GM23338 (cell line): ENCODE measurements at regions not wholly inside any gene's neighbourhood (a gene's known extent, or its start where the extent isn't known, plus 50 kb on each side); places are given as distances from the start of the nearest gene placed in this dataset.

Experiments
- ATAC-seq: fragments of 200-7000 bp; cut with Tn5 transposase; 3 replicates; pipeline ENCODE4 v1.9.1; 2020
- DNase-seq: peaks from one replicate; pipeline ENCODE4 v3.0.0-alpha.2; 2015; ENCODE audit warnings: low spot score
- H2AFZ ChIP-seq: fragments of 200-600 bp; sonication (generic); 2 replicates; pipeline ENCODE4 v1.8.0; 2016; ENCODE audit warnings: antibody characterized with exemption, mild to moderate bottlenecking, moderate library complexity
- H3F3A ChIP-seq: fragments of 200-600 bp; sonication (generic); replicated peaks from 2 replicates; pipeline ENCODE4 v1.8.0; 2017; ENCODE audit warnings: antibody characterized with exemption, mixed run types, low read depth
- H3K27ac ChIP-seq: fragments of 200-600 bp; sonication (generic); 2 replicates; pipeline ENCODE4 v1.6.1; 2016; ENCODE audit warnings: low read depth
- H3K27me3 ChIP-seq: fragments of 200-600 bp; sonication (generic); 2 replicates; pipeline ENCODE4 v1.8.0; 2016; ENCODE audit warnings: mild to moderate bottlenecking, mixed run types, moderate library complexity; ENCODE audit not compliant: insufficient read depth
- H3K36me3 ChIP-seq: fragments of 200-600 bp; sonication (generic); 2 replicates; pipeline ENCODE4 v1.8.0; 2016; ENCODE audit warnings: mild to moderate bottlenecking; ENCODE audit not compliant: insufficient read depth
- H3K4me1 ChIP-seq: fragments of 200-600 bp; sonication (generic); 2 replicates; pipeline ENCODE4 v1.8.0; 2016; ENCODE audit warnings: mild to moderate bottlenecking, moderate library complexity; ENCODE audit not compliant: insufficient read depth
- H3K4me2 ChIP-seq: fragments of 200-600 bp; sonication (generic); 2 replicates; pipeline ENCODE4 v1.7.1; 2017; ENCODE audit warnings: mixed run types
- H3K4me3 ChIP-seq: fragments of 200-600 bp; sonication (generic); 2 replicates; pipeline ENCODE4 v1.6.1; 2016; ENCODE audit warnings: mixed run types
- H3K79me2 ChIP-seq: fragments of 200-600 bp; sonication (generic); replicated peaks from 2 replicates; pipeline ENCODE4 v1.8.0; 2017; ENCODE audit warnings: mild to moderate bottlenecking; ENCODE audit not compliant: insufficient read depth
- H3K9me2 ChIP-seq: fragments of 200-600 bp; sonication (generic); 2 replicates; pipeline ENCODE4 v1.8.0; 2017; ENCODE audit not compliant: insufficient read depth
- H4K20me1 ChIP-seq: fragments of 200-600 bp; sonication (generic); replicated peaks from 2 replicates; pipeline ENCODE4 v1.8.0; 2017; ENCODE audit warnings: mild to moderate bottlenecking; ENCODE audit not compliant: insufficient read depth
- H3K27ac Mint-ChIP-seq: 2 replicates; pipeline ENCODE4 v1.8.0; 2020; ENCODE audit warnings: inconsistent platforms, mild to moderate bottlenecking, moderate library complexity, mixed read lengths
- H3K27me3 Mint-ChIP-seq: 3 replicates; pipeline ENCODE4 v1.8.0; 2022; ENCODE audit warnings: low read depth, mild to moderate bottlenecking, moderate library complexity, mixed read lengths, inconsistent platforms; ENCODE audit not compliant: insufficient read depth, poor library complexity
- H3K36me3 Mint-ChIP-seq: 3 replicates; pipeline ENCODE4 v1.8.0; 2021; ENCODE audit warnings: low read depth, mild to moderate bottlenecking, inconsistent platforms, moderate library complexity, mixed read lengths
- H3K4me1 Mint-ChIP-seq: 3 replicates; pipeline ENCODE4 v1.8.0; 2020; ENCODE audit warnings: mild to moderate bottlenecking, inconsistent platforms, mixed read lengths
- H3K4me3 Mint-ChIP-seq: 3 replicates; pipeline ENCODE4 v1.8.0; 2021; ENCODE audit warnings: moderate library complexity, mild to moderate bottlenecking, inconsistent platforms, mixed read lengths
- H3K9me3 Mint-ChIP-seq: 3 replicates; pipeline ENCODE4 v1.8.0; 2020; ENCODE audit warnings: moderate library complexity, mild to moderate bottlenecking, inconsistent platforms, mixed read lengths
- CREB1 ChIP-seq: fragments of 250-450 bp; sonication (Bioruptor Pico); IDR thresholded peaks from 2 replicates; pipeline ENCODE4 v1.5.0; 2020; ENCODE audit warnings: low read depth, mild to moderate bottlenecking, moderate library complexity
- CTCF ChIP-seq, 2 experiments: fragments of 200-600 bp in 1 of 2; sonication (generic) in 1 of 2; conservative IDR thresholded peaks; 2 replicates each; pipeline versions ENCODE4 v1.5.1 to v1.6.1; 2016 to 2017; ENCODE audit warnings: antibody characterized with exemption in 2 of 2, low read depth in 2 of 2, mild to moderate bottlenecking in 2 of 2, moderate library complexity in 1 of 2
- ETS1 ChIP-seq: IDR thresholded peaks from 2 replicates; pipeline ENCODE4 v1.6.1; 2016; ENCODE audit warnings: antibody characterized with exemption
- EZH2 ChIP-seq: fragments of 200-600 bp; sonication (generic); IDR thresholded peaks from one replicate; pipeline ENCODE4 v1.8.0; 2017; ENCODE audit warnings: antibody characterized with exemption, mild to moderate bottlenecking, low read depth; ENCODE audit not compliant: unreplicated experiment
- EZH2phosphoT487 ChIP-seq: fragments of 200-600 bp; sonication (generic); IDR thresholded peaks from one replicate; pipeline ENCODE4 v1.8.1; 2018; ENCODE audit warnings: antibody characterized with exemption; ENCODE audit not compliant: unreplicated experiment
- JUNB ChIP-seq: IDR thresholded peaks from one replicate; pipeline ENCODE4 v1.6.1; 2016; ENCODE audit warnings: antibody characterized with exemption; ENCODE audit not compliant: unreplicated experiment
- NANOG ChIP-seq: IDR thresholded peaks from 2 replicates; pipeline ENCODE4 v1.6.1; 2016; ENCODE audit warnings: antibody characterized with exemption, borderline replicate concordance
- POLR2AphosphoS5 ChIP-seq: IDR thresholded peaks from 2 replicates; pipeline ENCODE4 v1.6.1; 2016; ENCODE audit warnings: antibody characterized with exemption, low read depth
- REST ChIP-seq: IDR thresholded peaks from one replicate; pipeline ENCODE4 v1.6.1; 2018; ENCODE audit warnings: antibody characterized with exemption; ENCODE audit not compliant: unreplicated experiment
- STAT1 ChIP-seq: IDR thresholded peaks from one replicate; pipeline ENCODE4 v1.6.1; 2016; ENCODE audit warnings: antibody characterized with exemption; ENCODE audit not compliant: unreplicated experiment
- ZNF114 ChIP-seq: fragments of 250-450 bp; sonication (Bioruptor Pico); IDR thresholded peaks from 2 replicates; pipeline ENCODE4 v1.5.0; 2020; ENCODE audit warnings: mild to moderate bottlenecking, moderate library complexity
- ZNF331 ChIP-seq: fragments of 250-450 bp; sonication (Bioruptor Pico); IDR thresholded peaks from 2 replicates; pipeline ENCODE4 v1.5.0; 2020; ENCODE audit warnings: low read depth, mild to moderate bottlenecking, moderate library complexity
- ZNF462 ChIP-seq: fragments of 250-450 bp; sonication (Bioruptor Pico); IDR thresholded peaks from 2 replicates; pipeline ENCODE4 v1.5.0; 2020; ENCODE audit warnings: mild to moderate bottlenecking, moderate library complexity

- H3K4me1 ChIP-seq = no peaks in the 10 kb centered on the region
- DNase-seq (no peak), ATAC-seq (no peak)
- no peaks in the 10 kb centered on the region for H3K27me3 ChIP-seq
- H3K79me2 ChIP-seq = no peaks in the 10 kb centered on the region
- Mint-ChIP-seq H3K4me3 (no peak overlapping the region), H3K27me3 (no peaks in the 10 kb centered on the region), H3K9me3 (no peaks in the 10 kb centered on the region), H3K27ac (no peak overlapping the region), H3K4me1 (no peaks in the 10 kb centered on the region; the same call in 2 of the 3 replicates), H3K36me3 (no peaks in the 10 kb centered on the region)
- H3F3A ChIP-seq = no peaks in the 10 kb centered on the region
- no peaks in the 10 kb centered on the region for H3K36me3 ChIP-seq
- no peak overlapping the region for H3K27ac ChIP-seq
- H4K20me1 ChIP-seq = no peaks in the 10 kb centered on the region
- no peak overlapping the region for H3K4me3 ChIP-seq
- no peaks in the 10 kb centered on the region for H3K9me2 ChIP-seq
- no peak overlapping the region for H3K4me2 ChIP-seq
- no peak for TF ChIP-seq ZNF462 (CRISPR knock-in tag)
- TF ChIP-seq NANOG = no peak
- no peak for TF ChIP-seq EZH2phosphoT487
- no peak for TF ChIP-seq ZNF331 (CRISPR knock-in tag)
- TF ChIP-seq EZH2 = no peak
- no peak for TF ChIP-seq CREB1 (CRISPR knock-in tag)
- no peak for TF ChIP-seq REST
- no peak for TF ChIP-seq ZNF114 (CRISPR knock-in tag)
- TF ChIP-seq CTCF (conservative IDR thresholded peaks at IDR 0.05; ENCODE audit: low read depth in 2 of 2) = no peak
- TF ChIP-seq POLR2AphosphoS5 = no peak
- no peak for TF ChIP-seq JUNB
- TF ChIP-seq STAT1 = no peak
- no peak for TF ChIP-seq ETS1
- H2AFZ ChIP-seq = no peak overlapping the region
Observed at GRCh38 chr7:95675632-95676031, 79.3 kb upstream of the PDK4 start.
